ENCODE measurements at regions not wholly inside any gene's neighbourhood (a gene's known extent, or its start where the extent isn't known, plus 50 kb on each side); places are given as distances from the start of the nearest gene placed in this dataset.
"Not testable (repeated sequence)": the region's sequence is repeated elsewhere in the genome, so short reads cannot be mapped to it uniquely, and the experiment has no call there.

DNA sequence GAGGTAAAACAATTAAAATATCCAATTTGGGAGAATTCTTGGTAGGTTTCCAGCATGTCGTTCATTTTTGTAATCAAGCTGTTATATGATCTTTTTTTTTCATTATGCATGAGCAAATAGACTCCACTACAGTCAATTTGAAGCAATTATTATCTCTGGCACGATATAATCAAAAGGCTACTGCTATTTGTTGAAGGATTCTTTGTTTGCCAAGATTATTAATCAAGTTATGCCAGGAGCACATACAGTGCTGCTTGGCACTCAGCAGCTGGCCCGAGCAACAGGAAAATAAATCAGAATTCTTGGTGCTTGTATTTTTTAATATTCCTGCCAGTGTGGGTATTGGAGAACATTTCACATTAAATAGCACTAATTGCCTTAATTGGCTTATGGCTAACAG is 279.5 kb downstream of the RND3 start:
- no peak for DNase-seq

DNA sequence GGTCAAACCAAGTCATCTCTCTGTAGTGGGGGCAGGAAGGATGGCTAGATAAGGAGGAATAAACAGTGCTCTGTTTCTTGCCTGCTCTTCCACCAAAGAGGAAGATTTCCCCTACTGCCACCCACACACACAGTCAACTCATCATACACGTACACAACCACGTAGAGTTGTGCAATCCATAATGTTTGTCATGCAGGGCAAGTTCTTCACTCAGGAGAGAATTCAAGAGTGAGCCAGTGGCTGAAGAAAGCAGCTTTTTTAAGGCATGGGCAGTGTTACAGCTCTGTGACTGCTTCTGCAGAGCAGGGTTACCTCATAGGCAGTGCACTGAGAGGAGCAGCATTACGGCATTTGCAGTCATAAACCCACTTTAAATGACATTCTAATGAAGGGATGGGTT is 283.0 kb downstream of the RND3 start:
- DNase-seq: no peak

DNA sequence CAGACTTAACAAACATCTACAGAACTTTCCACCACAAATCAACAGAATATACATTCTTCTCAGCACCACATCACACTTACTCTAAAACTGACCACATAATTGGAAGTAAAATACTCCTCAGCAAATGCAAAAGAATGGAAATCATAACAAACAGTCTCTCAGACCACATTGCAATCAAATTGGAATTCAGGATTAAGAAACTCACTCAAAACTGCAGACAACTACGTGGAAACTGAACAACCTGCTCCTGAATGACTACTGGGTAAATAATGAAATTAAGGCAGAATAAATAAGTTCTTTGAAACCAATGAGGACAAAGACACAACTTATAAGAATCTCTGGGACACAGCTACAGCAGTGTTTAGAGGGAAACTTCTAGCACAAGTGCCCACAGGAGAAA is 292.7 kb downstream of the RND3 start:
- not testable (repeated sequence) for DNase-seq

DNA sequence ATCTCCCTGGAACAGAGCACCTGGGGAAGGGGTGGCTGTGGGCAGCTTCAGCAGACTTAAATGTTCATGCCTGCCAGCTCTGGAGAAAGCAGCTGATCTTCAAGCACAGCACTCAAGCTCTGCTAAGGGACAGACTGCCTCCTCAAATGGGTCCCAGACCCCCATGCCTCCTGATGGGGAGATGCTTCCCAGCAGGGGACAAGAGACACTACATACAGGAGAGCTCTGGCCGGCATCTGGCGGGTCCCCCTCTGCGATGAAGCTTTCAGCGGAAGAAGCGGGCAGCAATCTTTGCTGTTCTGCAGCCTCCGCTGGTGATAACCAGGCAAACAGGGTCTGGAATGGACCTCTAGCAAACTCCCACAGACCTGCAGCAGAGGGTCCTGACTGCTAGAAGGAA is 294.8 kb downstream of the RND3 start:
- no peak for DNase-seq

DNA sequence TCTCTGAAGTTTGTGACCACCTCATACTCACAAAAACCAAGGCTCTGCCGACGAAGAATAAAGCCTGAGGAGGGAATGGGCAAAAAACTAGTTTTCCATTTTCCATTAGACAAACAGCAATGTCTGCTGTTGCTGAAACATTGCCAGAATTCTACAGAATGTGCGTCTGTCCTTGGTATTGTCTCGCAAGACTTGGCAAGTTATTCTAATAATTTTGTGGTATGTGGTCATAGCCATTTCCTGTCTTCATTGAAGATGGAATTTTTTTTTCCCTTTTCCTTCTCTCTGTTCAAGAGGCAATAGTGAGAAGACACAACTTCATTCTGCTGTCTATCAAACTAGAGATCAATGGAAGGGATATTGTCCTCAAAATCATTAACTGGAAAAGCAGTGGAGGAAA is 296.1 kb downstream of the RND3 start:
- DNase-seq: no peak

DNA sequence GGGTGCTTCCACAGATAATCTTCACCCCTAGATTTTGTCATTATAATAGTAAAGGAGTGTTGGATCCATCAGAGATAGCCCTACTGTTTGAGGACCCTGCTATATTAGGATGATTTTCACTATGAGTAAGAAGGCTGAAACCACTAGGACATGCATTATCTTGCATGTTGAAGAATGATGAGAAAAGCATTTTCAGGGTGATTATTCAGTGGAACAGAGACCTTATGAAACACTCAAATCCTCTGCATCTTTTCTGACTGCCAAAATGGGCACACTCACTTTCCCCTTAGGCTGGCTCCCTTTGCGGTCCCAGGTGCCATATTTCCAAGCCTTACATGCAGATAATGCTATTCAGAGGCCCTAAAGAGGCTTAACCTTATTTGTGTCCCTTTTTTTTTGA is 296.9 kb downstream of the RND3 start:
- DNase-seq: no peak

DNA sequence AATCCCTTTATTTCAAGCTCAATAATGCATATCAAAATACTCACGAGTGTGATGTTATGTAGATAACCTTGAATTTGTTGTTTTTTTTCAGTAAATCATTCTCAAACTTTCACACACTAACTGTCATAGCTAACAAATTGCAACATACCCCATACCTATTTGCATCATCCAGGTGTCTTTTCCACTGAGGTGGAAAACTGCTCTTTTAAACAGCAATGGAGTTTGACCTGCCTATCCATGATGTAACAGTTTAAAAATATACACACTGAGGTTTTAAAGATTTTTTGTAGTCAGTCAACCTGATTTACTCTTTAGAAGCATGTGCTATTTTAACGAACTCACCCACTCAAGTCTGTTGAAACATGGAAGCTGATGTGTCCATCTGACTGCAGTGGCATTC is 298.7 kb downstream of the RND3 start:
- DNase-seq: no peak

DNA sequence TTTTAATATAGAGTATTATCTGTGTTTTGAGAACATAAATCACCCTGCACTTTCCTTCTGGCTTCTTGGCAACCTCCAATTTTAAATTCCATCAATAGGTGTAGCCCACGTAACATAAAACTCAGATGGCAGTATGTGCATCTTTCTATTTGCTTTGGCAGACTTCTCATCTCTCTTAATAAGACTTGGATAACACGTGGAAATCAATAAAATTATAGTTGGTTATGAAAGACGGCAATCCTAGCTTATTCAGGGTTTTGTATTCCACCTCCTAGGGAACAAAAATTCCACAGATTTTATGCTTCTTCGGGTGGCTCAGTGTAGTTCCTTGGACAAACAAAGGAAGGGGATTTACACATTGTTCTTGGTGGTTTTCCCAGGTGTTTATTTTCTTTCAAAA is 299.3 kb downstream of the RND3 start:
- no peak for DNase-seq

DNA sequence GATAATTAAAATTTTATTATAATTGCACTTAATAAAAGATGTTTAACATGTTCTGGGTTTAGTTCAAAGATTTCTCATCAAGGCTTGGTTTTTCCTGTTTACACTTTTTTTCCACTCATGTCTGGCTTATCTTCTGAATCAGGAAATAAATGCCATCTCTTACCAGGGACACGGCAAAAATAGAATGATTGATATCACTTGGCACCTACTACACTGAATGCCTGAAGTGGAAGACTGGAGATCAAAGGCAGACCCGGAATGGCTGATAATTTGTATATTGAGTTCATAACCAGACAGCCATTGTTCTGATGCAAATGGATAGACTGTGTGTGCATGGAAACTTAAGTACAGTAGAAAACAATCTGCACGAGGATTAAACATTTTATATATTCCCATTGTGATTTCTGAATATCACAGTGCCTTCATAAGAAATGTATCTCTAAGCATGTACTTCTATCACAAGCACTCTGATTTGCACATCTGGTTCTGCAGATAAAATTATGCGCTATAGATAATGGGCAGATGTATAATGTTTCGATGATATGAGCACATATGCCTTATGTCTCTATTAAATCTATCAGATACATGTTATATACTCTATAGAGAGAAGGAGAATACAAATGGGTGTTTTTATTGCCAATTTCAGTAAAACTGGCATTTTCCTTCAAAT is 304.8 kb downstream of the RND3 start:
- no peak for DNase-seq

DNA sequence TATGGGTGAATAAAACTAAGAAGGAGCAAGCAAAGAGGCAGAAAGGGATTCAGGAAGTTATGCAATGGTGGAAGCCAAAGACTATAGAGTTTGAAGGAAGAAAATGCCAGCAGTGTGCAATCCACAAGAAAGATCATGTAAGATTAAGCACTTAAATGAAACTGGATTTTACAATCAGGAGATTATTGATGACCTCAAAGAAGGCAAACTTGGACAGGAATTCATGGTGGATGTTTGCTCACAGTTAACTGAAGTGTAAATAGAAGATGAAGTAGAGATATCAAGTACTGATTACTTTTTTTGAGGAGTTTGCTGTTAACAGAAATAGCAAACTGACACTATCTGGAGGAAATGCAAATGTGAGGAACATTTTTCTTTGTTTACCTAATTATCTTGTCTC is 308.9 kb downstream of the RND3 start:
- no peak for DNase-seq

DNA sequence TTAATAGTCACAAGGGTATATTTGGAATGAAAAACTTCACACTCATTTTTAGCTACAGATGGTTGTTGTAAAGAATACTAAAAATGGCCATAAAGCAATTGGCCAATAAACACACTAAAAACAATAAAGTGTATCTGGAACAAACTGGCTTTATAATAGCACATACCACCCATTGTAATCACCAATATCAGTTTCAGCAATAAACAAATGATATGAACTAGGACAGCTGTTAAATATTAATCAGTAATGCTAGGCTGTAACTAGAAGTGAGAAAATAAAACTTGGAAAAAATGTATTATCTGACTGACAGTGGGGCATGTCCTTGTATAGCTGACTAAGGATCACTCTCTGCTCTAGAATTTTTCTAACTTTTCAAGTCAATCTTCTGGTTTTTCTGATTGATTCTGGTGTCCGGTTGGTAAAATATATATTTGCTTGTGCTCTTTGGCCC is 312.5 kb downstream of the RND3 start:
- DNase-seq: no peak

DNA sequence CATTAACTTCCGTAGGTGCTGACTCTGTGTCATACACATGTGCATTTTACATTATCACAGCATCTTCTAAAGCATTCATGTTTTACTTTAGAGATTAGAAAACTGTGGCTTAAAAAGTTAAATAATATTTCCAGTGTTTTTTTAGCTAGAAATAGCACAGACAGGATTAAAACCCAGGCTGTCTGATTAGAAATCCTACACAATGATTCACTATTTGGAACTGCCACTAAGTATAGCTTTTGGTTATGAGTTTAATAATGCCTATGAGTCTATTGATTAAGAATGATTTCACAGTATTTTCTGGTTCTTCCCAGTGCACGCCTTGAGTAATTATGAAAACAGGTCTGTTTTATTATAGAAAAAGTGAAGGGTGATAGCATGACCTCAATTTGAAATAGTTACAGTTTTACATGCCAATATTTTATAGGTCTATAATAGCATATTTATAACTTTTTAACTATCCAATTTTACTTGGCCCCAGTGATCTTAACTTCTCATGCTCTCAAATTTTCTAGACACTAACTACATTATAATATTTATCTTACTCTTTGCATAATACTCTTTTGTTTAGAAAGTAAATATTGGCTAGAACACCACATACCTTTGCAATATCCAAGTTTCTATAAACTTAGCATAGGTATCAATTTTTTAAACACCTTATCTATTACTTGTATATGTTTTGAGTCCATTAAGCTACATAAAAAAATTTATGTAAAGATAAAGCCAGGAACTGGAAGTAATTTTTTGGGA is 313.2 kb downstream of the RND3 start:
- no peak for DNase-seq

DNA sequence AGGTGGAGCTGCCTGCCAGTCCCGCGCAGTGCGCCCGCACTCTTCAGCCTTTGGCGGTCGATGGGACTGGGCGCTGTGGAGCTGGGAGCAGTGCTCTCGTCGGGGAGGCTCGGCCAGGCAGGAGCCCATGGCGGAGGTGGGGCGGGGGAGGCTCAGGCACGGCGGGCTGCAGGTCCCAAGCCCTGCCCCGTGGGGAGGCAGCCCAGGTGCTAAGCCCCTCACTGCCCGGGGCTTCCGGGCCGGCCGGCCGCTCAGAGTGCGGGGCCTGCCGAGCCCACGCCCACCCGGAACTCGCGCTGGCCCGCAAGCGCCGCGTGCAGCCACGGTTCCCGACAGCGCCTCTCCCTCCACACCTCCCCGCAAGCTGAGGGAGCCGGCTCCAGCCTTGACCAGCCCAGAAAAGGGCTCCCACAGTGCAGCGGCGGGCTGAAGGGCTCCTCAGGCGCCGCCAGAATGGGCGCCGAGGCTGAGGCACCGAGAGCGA is 316.4 kb downstream of the RND3 start:
- DNase-seq: no peak

DNA sequence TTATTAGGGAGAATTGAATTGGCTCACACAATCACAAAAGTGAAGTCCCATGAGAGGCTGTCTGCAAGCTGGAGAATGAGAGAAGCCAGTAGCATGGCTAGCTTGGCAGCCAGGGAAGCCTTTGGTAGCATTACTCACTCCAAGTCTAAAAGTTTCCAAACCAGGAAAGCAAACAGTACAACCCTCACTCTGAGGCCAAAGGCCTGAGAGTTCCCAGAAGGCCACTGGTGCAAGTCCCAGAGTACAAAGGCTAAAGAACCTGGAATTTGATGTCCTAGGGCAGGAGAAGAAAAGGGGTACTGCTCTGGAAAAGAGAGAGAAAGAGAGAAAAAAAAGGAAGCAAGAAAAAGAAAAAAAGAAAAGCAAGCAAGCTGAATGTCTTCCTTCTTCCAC is 318.2 kb downstream of the RND3 start:
- no peak for DNase-seq

DNA sequence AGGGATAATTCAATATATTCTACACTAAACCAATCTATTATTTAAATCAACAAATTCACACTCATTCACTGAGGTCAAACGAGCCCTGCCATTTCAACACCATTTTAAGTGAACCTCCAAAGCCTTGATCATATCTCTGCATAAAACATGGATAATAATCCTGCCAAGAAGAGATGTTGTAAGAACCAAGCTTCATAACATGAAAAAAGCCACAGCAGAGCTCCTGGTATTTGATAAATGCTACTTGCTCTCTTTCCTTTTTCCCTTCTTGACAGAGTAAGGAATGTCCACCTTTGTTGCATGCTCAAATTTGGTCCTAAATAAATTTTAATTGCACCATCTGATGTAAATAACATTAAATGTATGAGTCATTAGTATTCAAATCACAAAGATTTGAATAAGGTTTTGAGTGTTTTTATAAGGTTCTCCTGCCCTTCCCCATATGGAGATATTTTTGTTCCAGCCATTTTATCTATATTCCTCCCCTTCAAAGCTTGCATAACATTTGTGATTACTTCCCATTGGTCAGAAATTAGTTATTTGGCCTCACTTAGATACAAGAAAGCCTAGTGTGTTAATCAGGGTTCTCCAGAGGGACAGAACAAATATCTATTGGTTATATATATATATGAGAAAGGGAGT is 318.8 kb downstream of the RND3 start:
- DNase-seq: no peak

DNA sequence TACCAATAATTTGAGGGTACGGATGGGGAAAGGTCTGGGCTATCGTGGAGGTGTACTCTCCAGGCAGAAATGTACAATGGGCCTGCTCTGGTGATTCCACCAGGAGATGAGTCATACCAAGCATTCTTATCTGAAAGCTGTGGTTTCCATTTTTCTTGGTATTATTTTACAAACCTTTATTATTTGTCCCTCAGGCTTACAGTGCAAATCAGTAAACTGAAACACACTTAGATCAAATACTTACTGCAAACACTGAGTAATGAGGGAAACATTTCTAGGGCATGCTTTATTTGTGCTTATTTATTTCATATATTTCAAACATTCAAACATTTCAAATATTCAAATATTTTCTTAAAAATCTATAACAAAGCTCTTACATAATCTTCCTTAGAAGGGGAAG is 319.8 kb downstream of the RND3 start:
- no peak for DNase-seq

DNA sequence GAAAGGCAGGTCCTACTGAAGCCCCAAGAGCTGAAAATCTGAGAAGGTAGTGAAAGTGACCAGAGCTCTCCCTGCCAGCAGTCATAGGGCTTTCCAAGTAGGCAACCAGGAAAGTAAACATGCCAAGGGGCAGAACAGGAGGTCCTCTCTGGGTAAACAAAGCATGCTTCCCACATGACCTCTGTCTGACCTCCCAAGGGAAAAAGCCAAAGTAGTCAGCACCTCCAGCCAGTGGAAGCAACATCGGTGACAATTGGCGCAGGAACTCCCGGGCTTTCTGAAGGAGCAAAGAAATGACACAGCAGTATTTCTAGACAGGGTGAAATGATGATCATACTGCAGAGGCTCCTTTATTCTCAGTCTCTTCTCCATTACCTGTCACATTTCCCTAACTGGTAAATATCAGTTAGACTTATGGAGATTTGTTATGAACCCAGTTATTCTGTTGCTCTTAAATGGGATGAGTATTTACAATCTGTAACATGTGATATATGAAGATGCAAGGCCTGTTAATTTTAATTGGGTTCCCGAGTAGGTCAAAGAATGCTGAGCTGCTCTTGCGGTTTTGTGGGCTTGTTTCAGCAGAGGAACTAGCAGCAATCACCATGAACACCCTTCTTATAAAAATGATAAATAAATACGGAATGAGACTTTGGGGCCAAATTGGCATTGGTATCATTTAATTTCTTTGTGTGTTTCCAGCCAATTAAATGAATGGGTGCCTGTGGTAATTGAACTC is 321.0 kb downstream of the RND3 start:
- no peak for DNase-seq

DNA sequence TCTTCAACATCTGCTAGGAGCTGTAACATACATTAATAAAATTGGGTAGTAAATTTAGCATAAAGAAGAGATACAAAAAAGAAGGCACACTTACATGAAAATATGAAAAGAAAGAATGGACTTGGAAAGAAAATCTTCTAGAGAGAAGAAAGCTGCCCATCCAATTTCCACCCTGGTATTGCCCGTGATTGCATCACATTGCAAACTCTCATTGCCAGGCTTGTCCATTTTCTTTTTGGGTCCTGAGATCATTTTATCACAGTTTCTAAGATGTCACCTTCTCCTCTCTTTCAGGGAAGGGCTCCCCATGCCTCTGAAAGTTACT is 321.5 kb downstream of the RND3 start:
- no peak for DNase-seq

DNA sequence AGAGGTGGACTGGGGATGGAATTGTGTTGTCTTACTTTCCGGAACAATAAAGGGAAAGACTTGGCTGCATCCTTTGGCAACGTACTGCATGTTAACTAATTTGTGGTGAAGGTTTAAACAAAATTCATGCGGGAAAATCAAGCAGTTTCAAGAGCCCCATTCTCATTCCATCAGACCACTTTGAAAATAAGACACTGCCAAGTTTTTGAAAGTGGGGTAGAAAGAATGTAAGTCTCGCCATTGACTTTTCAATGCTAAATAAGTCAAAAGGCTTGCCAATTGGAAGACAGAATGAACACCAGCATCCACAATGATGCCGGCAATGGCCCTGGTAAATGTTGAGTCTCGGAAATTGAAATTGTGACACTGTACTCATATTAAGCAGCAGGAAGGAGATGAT is 322.0 kb downstream of the RND3 start:
- no peak for DNase-seq

DNA sequence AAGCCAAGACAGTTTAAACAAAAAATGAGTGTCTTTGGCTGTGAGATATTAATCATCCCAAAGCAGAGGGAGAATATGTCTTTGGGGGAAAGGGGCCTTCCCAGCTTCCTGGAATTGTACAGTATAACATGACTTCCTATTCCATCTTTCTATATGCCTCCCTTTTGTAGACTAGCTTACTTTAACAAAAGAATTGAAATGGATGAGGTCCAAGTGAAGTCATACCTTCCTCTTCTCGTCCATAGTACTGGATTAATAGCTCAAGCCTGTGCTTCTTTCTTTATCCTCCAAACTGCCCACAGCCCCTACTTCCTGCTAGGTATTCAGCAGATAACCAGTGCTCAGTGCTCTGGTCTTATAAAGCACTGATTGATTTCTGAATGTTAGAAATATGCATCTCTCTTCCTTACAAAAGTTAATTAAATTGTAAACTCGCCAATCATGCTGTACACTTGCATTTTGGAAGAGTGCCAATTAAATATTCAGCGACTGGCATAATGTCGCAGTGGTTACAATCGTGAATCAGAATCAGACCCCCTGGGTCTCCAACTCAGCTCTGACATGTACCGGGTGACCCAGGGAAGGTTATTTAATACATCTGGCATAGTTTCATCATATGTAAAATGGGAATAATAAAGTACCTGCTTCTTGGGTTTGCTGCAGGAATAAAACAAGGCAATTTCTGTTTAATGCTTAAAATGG is 325.1 kb downstream of the RND3 start:
- no peak for DNase-seq

DNA sequence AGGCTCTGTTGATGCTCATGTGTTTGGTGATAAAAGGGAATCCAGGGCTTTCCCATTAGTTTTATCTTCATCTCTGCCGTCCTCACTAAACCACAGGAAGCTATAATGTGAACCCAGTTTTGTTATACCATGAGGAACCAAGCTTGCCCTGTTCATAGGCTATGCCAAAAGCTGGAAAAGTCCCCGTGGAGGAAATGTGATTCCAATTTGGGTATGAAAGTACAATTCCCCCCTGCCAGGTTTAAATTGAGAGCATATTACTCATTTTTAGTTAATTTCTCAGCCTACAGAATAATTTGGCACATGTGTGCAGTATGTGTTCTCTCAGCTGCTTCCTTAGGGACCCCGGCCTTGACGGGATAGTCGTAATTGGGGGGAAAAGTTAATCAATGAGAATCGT is 327.4 kb downstream of the RND3 start:
- no peak for DNase-seq

DNA sequence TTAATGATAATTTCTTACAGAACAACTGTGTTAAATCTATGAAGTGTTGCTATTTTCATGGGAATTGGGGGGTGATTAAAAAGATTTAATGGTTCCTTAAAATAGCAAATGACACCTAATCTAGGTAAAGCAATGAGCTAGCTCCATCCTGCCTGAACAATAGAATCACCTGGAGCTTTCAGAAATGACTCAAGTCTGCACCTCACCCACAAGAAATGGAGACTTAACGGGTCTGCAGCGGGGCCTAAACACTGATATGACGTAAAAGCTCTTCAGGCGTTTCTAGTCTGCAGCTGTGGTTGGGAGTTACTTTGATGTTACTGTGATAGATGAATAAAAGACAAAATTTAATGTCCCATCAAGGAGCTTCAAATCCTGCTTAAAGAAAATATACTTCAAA is 328.2 kb downstream of the RND3 start:
- no peak for DNase-seq

DNA sequence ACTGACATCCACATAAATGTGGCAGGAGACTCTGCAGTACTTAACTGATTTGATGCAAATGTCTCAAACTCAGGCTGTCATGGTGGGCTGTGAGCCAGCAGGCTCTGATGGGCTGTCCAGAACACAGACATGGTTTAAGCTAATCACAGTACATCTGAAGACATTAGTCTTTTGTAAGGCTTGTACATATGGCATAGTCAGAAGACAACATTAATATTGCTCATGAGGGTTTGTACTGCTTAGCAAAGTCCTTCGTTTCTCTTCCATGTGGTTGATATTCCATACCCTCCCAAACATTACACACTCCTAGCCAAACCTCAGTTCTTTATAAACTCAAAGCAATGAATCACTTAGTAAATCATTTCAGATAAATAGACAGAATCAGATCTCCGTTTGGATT is 330.6 kb downstream of the RND3 start:
- no peak for DNase-seq

Measured in left hindlimb (tissue), 1 donor.